Progenitor cell of endocrine pancreas (in vitro differentiated cells): ENCODE measurements at regions not wholly inside any gene's neighbourhood (a gene's known extent, or its start where the extent isn't known, plus 50 kb on each side); places are given as distances from the start of the nearest gene placed in this dataset.

Experiments used
- DNase-seq: peaks from one replicate; pipeline ENCODE4 v3.0.0; 2021; ENCODE audit warnings: low spot score; ENCODE audit not compliant: unreplicated experiment
- H3K27ac Mint-ChIP-seq: 2 replicates; pipeline ENCODE4 v1.8.0; 2021; ENCODE audit warnings: mild to moderate bottlenecking, moderate library complexity, mixed read lengths
- H3K27me3 Mint-ChIP-seq: 2 replicates; pipeline ENCODE4 v1.8.0; 2021; ENCODE audit warnings: mixed read lengths
- H3K36me3 Mint-ChIP-seq: 2 replicates; pipeline ENCODE4 v1.8.0; 2022; ENCODE audit warnings: mixed read lengths; ENCODE audit not compliant: insufficient read depth
- H3K4me1 Mint-ChIP-seq: 2 replicates; pipeline ENCODE4 v1.8.0; 2021; ENCODE audit warnings: low read depth, mixed read lengths
- H3K4me3 Mint-ChIP-seq: 2 replicates; pipeline ENCODE4 v1.8.0; 2021; ENCODE audit warnings: low read depth, mild to moderate bottlenecking, moderate library complexity, mixed read lengths
- H3K9me3 Mint-ChIP-seq: 2 replicates; pipeline ENCODE4 v1.8.0; 2021; ENCODE audit warnings: low read depth, mixed read lengths
- CTCF ChIP-seq: fragments of 200-600 bp; sonication (generic); IDR thresholded peaks from one replicate; pipeline ENCODE4 v1.5.0; 2021; ENCODE audit warnings: antibody characterized with exemption, mild to moderate bottlenecking; ENCODE audit not compliant: unreplicated experiment

GRCh38 chr4:133776961-133777360 lies 424.6 kb downstream of the PABPC4L start:
- DNase-seq, result no peak
- Mint-ChIP-seq H3K27ac (no peak overlapping the region), H3K9me3 (peaks cover 7% of the 10 kb centered on the region), H3K36me3 (peaks cover 2% of the 10 kb centered on the region), H3K4me3 (no peak overlapping the region), H3K27me3 (no peaks in the 10 kb centered on the region), H3K4me1 (peaks cover 2% of the 10 kb centered on the region)
- TF ChIP-seq CTCF, result no peak

GRCh38 chr4:133776503-133776902 lies 425.1 kb downstream of the PABPC4L start:
- Mint-ChIP-seq H3K4me3 (no peak overlapping the region), H3K36me3 (peaks cover 2% of the 10 kb centered on the region), H3K27me3 (no peaks in the 10 kb centered on the region), H3K4me1 (peaks cover 2% of the 10 kb centered on the region), H3K27ac (no peak overlapping the region), H3K9me3 (peaks cover 7% of the 10 kb centered on the region)
- DNase-seq, result no peak
- no peak for TF ChIP-seq CTCF

GRCh38 chr4:133775881-133776280 lies 425.7 kb downstream of the PABPC4L start:
- H3K4me1 Mint-ChIP-seq, result peaks cover 2% of the 10 kb centered on the region
- H3K9me3 Mint-ChIP-seq, result peaks cover 7% of the 10 kb centered on the region
- no peak for DNase-seq
- no peak overlapping the region for H3K4me3 Mint-ChIP-seq
- H3K27ac Mint-ChIP-seq, result no peak overlapping the region
- H3K36me3 Mint-ChIP-seq, result peaks cover 2% of the 10 kb centered on the region
- no peaks in the 10 kb centered on the region for H3K27me3 Mint-ChIP-seq
- no peak for TF ChIP-seq CTCF

GRCh38 chr4:133775469-133775868 lies 426.1 kb downstream of the PABPC4L start:
- TF ChIP-seq CTCF, result no peak
- no peak overlapping the region for H3K4me3 Mint-ChIP-seq
- H3K27ac Mint-ChIP-seq, result no peak overlapping the region
- peaks cover 10% of the 10 kb centered on the region for H3K9me3 Mint-ChIP-seq
- peaks cover 2% of the 10 kb centered on the region for H3K4me1 Mint-ChIP-seq
- H3K27me3 Mint-ChIP-seq, result no peaks in the 10 kb centered on the region
- no peak for DNase-seq
- H3K36me3 Mint-ChIP-seq, result peaks cover 4% of the 10 kb centered on the region

GRCh38 chr4:133759428-133759827 lies 442.2 kb downstream of the PABPC4L start:
- H3K9me3 Mint-ChIP-seq, result peaks cover 6% of the 10 kb centered on the region
- no peak overlapping the region for H3K4me3 Mint-ChIP-seq
- no peak for TF ChIP-seq CTCF
- peaks cover 4% of the 10 kb centered on the region for H3K4me1 Mint-ChIP-seq
- no peaks in the 10 kb centered on the region for H3K36me3 Mint-ChIP-seq
- no peak overlapping the region for H3K27ac Mint-ChIP-seq
- DNase-seq, result no peak
- no peaks in the 10 kb centered on the region for H3K27me3 Mint-ChIP-seq
